Spinal cord (tissue), 9 donors: ENCODE measurements at regions not wholly inside any gene's neighbourhood (a gene's known extent, or its start where the extent isn't known, plus 50 kb on each side); places are given as distances from the start of the nearest gene placed in this dataset.

ENCODE experiments used
- DNase-seq, 6 donors: peaks; one replicate each; pipeline versions ENCODE4 v3.0.0 to v3.0.0-alpha.2; 2013 to 2015; ENCODE audit warnings: low spot score in 6 of 6, low read depth in 4 of 6
- H3K27ac ChIP-seq: one replicate; pipeline ENCODE4 v1.5.1; 2013; ENCODE audit warnings: low read depth, low read length, control low read depth
- H3K27me3 ChIP-seq: one replicate; pipeline ENCODE4 v1.6.1; 2013; ENCODE audit warnings: low read length; ENCODE audit not compliant: control insufficient read depth, insufficient read depth
- H3K36me3 ChIP-seq: one replicate; pipeline ENCODE4 v1.6.1; 2013; ENCODE audit warnings: low read length; ENCODE audit not compliant: control insufficient read depth, insufficient read depth
- H3K4me1 ChIP-seq: one replicate; pipeline ENCODE4 v1.6.1; 2013; ENCODE audit warnings: low read length; ENCODE audit not compliant: control insufficient read depth, insufficient read depth
- H3K4me3 ChIP-seq: one replicate; pipeline ENCODE4 v1.5.1; 2013; ENCODE audit warnings: low read depth, low read length, control low read depth
- H3K9me3 ChIP-seq: one replicate; pipeline ENCODE4 v1.6.1; 2013; ENCODE audit warnings: low read length; ENCODE audit not compliant: control insufficient read depth, insufficient read depth
- WGBS: methylation state at CpG from one replicate; pipeline ENCODE4 v1.1.5; 2013; ENCODE audit warnings: missing lambda C conversion rate; ENCODE audit not compliant: insufficient coverage; 5-methylcytosine and 5-hydroxymethylcytosine counted together
- donor health status: healthy.

GRCh38 chr4:12697970-12698369 lies 786.2 kb downstream of the RAB28 start:
- Histone ChIP-seq H3K36me3 (no peaks in the 10 kb centered on the region), H3K4me3 (no peak overlapping the region), H3K27me3 (no peaks in the 10 kb centered on the region), H3K27ac (no peak overlapping the region), H3K4me1 (no peaks in the 10 kb centered on the region), H3K9me3 (no peaks in the 10 kb centered on the region)
- no peak for DNase-seq
- no CpG with 5 or more reads among the region's 2 CpGs for WGBS

GRCh38 chr4:12692815-12693214 lies 791.3 kb downstream of the RAB28 start:
- no peaks in the 10 kb centered on the region for H3K27me3 ChIP-seq
- no peaks in the 10 kb centered on the region for H3K9me3 ChIP-seq
- WGBS = no CpG with 5 or more reads among the region's 2 CpGs
- no peak for DNase-seq
- H3K27ac ChIP-seq = no peak overlapping the region
- H3K36me3 ChIP-seq = no peaks in the 10 kb centered on the region
- no peaks in the 10 kb centered on the region for H3K4me1 ChIP-seq
- H3K4me3 ChIP-seq = no peak overlapping the region

DNA sequence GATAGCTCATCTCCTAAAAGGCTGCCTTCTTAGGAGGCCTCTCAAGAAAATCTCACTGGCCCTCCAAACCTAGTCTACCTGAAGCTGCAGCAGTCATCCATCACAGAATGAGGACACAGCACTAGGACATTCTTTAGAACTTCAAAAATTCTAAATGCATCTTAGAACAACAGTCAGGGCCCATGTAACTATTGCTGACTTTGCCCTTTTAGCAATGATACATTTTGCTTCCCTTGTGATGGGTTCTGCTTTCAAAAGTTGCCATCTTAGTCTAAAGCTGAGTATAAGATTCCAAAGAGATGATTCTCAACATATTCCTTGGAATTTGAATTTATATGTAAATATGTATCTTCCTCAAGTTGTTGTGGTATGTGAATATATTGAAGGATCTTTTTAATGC lies 793.0 kb downstream of the RAB28 start:
- Histone ChIP-seq H3K4me1 (no peaks in the 10 kb centered on the region), H3K9me3 (no peaks in the 10 kb centered on the region), H3K27ac (no peak overlapping the region), H3K4me3 (no peak overlapping the region), H3K36me3 (no peaks in the 10 kb centered on the region), H3K27me3 (no peaks in the 10 kb centered on the region)
- DNase-seq = no peak

DNA sequence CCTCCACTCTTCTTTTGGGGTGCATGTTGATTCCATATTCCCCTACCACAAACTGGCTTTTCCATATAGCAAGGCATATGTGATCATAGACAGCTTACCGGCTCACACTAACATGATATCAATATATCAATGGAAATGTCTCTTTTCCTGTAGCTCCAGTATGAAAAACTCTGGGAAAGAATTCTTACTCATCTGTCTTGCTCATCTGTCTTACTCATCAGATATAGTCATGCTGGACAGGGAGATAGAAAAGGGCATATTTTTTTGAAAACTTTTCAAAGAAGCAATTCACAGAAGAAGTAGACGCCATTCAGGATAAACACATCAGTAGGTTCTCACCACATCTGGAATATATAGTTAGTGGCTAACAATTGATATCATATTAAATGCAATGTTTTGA lies 794.7 kb downstream of the RAB28 start:
- Histone ChIP-seq H3K36me3 (no peaks in the 10 kb centered on the region), H3K9me3 (no peaks in the 10 kb centered on the region), H3K4me1 (no peaks in the 10 kb centered on the region), H3K27ac (no peak overlapping the region), H3K4me3 (no peak overlapping the region), H3K27me3 (no peaks in the 10 kb centered on the region)
- no CpG with 5 or more reads among the region's 2 CpGs for WGBS
- no peak for DNase-seq

GRCh38 chr4:12679217-12679616 lies 804.9 kb downstream of the RAB28 start:
- Histone ChIP-seq H3K27ac (no peak overlapping the region), H3K4me1 (no peaks in the 10 kb centered on the region), H3K4me3 (no peak overlapping the region), H3K36me3 (no peaks in the 10 kb centered on the region), H3K9me3 (peaks cover 2% of the 10 kb centered on the region), H3K27me3 (no peaks in the 10 kb centered on the region)
- WGBS = no CpG with 5 or more reads among the region's 2 CpGs
- DNase-seq = no peak

GRCh38 chr4:12674184-12674583 lies 810.0 kb downstream of the RAB28 start:
- Histone ChIP-seq H3K4me3 (no peak overlapping the region), H3K9me3 (peaks cover 2% of the 10 kb centered on the region), H3K36me3 (no peaks in the 10 kb centered on the region), H3K27ac (no peak overlapping the region), H3K27me3 (no peaks in the 10 kb centered on the region), H3K4me1 (no peaks in the 10 kb centered on the region)
- no peak for DNase-seq

GRCh38 chr4:12672303-12672702 lies 811.8 kb downstream of the RAB28 start:
- Histone ChIP-seq H3K4me3 (no peak overlapping the region), H3K9me3 (peaks cover 2% of the 10 kb centered on the region), H3K4me1 (no peaks in the 10 kb centered on the region), H3K27ac (no peak overlapping the region), H3K27me3 (no peaks in the 10 kb centered on the region), H3K36me3 (no peaks in the 10 kb centered on the region)
- DNase-seq = peak in 1 of 6 donors; percentile 4
- WGBS = no CpG with 5 or more reads among the region's 4 CpGs

GRCh38 chr4:12658146-12658545 lies 826.0 kb downstream of the RAB28 start:
- DNase-seq = peak in 1 of 6 donors; percentile 59
- Histone ChIP-seq H3K27ac (no peak overlapping the region), H3K9me3 (no peaks in the 10 kb centered on the region), H3K36me3 (no peaks in the 10 kb centered on the region), H3K27me3 (no peaks in the 10 kb centered on the region), H3K4me3 (no peak overlapping the region), H3K4me1 (no peaks in the 10 kb centered on the region)
- no CpG with 5 or more reads among the region's 2 CpGs for WGBS

DNA sequence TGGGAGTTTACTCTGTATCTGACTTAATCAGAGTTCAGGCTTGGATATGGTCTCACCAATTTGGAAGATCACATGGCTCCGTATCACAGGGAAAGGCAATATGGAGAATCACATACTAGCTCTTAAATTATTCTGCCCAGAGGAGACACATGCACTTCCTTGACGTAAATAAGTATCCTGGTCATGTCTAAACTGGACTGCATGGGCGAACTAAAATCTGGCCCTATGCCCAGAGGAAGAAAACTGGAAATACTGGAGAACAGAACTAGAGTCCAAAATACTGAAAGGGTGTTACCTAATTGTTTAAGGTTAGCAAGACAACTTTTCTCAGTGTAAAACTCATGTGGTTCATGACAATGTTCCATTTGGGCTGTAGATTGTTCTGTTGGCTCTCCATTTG lies 832.3 kb downstream of the RAB28 start:
- no peaks in the 10 kb centered on the region for H3K36me3 ChIP-seq
- no peak for DNase-seq
- H3K27ac ChIP-seq = no peak overlapping the region
- no peaks in the 10 kb centered on the region for H3K4me1 ChIP-seq
- 64% methylated on average over 1 of the region's 3 CpGs for WGBS
- no peak overlapping the region for H3K4me3 ChIP-seq
- no peaks in the 10 kb centered on the region for H3K9me3 ChIP-seq
- no peaks in the 10 kb centered on the region for H3K27me3 ChIP-seq

- no peak for DNase-seq
- no peaks in the 10 kb centered on the region for H3K4me1 ChIP-seq
- H3K27me3 ChIP-seq = no peaks in the 10 kb centered on the region
- H3K36me3 ChIP-seq = no peaks in the 10 kb centered on the region
- H3K4me3 ChIP-seq = no peak overlapping the region
- H3K27ac ChIP-seq = no peak overlapping the region
- H3K9me3 ChIP-seq = no peaks in the 10 kb centered on the region
Observed at GRCh38 chr4:12645732-12646131, 838.4 kb downstream of the RAB28 start.

- Histone ChIP-seq H3K27ac (no peak overlapping the region), H3K4me3 (no peak overlapping the region), H3K4me1 (no peaks in the 10 kb centered on the region), H3K27me3 (no peaks in the 10 kb centered on the region), H3K9me3 (no peaks in the 10 kb centered on the region), H3K36me3 (no peaks in the 10 kb centered on the region)
- no peak for DNase-seq
- no CpG with 5 or more reads among the region's 1 CpG for WGBS
Observed at GRCh38 chr4:12644261-12644660, 839.9 kb downstream of the RAB28 start.
